ENCODE measurements at regions not wholly inside any gene's neighbourhood (a gene's known extent, or its start where the extent isn't known, plus 50 kb on each side); places are given as distances from the start of the nearest gene placed in this dataset.

DNA sequence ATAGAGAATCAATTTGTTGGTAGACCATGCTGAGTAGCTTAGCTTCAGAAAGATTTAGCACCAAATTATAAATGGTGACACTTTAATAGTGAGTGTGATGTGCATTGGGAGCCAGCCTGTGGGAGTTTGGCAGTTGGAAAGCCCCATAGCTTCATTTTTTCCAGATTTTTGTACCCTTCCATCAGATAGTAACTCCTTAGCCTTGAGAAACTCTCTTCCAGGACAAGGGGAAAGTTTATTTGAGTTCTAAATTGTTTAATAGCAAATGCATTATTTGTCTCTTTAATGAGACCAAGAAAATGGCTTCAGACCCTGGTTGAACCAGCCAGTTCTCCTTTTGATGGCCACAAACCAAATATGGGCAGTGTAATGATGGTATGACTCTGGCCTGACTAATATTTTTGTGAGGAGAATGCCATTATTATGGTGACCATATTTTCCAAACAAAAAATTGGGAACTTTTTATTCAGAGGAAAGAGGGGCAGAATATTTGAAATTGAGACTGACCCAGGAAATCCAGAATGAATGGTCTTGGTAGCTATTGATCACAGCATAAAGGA is 49.8 kb downstream of the PLCE1 start:
- Histone ChIP-seq H3K4me1 (no peaks in the 10 kb centered on the region), H3K4me3 (ENCODE audit: low read depth, low read length) (no peak overlapping the region), H3K36me3 (no peaks in the 10 kb centered on the region), H3K27me3 (no peaks in the 10 kb centered on the region), H3K9me3 (no peaks in the 10 kb centered on the region)
- DNase-seq: no peak
- TF ChIP-seq, protein P1, sequence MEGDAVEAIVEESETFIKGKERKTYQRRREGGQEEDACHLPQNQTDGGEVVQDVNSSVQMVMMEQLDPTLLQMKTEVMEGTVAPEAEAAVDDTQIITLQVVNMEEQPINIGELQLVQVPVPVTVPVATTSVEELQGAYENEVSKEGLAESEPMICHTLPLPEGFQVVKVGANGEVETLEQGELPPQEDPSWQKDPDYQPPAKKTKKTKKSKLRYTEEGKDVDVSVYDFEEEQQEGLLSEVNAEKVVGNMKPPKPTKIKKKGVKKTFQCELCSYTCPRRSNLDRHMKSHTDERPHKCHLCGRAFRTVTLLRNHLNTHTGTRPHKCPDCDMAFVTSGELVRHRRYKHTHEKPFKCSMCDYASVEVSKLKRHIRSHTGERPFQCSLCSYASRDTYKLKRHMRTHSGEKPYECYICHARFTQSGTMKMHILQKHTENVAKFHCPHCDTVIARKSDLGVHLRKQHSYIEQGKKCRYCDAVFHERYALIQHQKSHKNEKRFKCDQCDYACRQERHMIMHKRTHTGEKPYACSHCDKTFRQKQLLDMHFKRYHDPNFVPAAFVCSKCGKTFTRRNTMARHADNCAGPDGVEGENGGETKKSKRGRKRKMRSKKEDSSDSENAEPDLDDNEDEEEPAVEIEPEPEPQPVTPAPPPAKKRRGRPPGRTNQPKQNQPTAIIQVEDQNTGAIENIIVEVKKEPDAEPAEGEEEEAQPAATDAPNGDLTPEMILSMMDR (IDR thresholded peaks at IDR 0.05; ENCODE audit: low read depth, low read length): no peak

DNA sequence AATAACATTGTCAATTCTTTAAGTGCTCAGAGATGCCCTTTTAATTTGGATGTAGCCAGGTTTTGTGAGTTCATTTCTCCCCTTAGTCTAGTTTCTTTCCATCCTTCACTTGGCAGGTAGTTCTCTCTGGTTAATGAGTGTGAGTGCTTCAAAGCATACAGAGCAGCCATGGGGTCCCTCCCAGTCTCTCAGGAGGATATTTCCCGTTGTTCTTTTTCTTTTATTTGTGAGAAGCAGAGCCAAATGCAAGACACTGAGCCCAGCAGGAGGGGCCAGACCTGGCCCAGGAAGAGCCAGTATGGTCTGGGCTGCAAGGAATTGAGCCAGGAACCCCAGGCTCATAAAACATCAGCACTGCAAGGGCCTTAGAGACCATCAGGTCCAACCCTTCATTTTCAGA is 52.4 kb downstream of the PLCE1 start:
- TF ChIP-seq, protein P1 (IDR thresholded peaks at IDR 0.05; ENCODE audit: low read depth, low read length): no peak
- Histone ChIP-seq H3K9me3 (no peaks in the 10 kb centered on the region), H3K27me3 (no peaks in the 10 kb centered on the region), H3K4me3 (ENCODE audit: low read depth, low read length) (no peak overlapping the region), H3K4me1 (no peaks in the 10 kb centered on the region), H3K36me3 (no peaks in the 10 kb centered on the region)
- no peak for DNase-seq

DNA sequence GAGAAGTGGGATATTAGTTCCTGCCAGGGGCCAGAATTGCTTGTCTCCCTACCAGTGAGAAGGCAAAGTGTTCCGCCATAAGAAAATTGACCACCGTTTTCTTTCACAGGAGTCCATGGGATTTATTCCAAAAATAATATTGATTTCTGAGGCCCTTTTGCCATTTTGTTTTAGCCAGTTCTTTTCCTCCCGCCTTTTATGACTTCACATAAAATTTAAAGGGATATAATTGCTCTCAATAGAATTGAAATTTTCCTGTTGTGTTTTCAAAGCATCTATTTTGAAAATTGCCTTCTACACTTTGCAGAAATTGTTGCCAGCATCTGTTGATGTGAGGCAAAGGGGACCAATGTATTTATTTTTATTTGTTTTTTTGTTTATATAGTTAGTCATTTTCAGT is 53.6 kb downstream of the PLCE1 start:
- Histone ChIP-seq H3K4me1 (no peaks in the 10 kb centered on the region), H3K4me3 (ENCODE audit: low read depth, low read length) (no peak overlapping the region), H3K36me3 (no peaks in the 10 kb centered on the region), H3K27me3 (no peaks in the 10 kb centered on the region), H3K9me3 (no peaks in the 10 kb centered on the region)
- TF ChIP-seq, protein P1 (IDR thresholded peaks at IDR 0.05; ENCODE audit: low read depth, low read length): no peak
- no peak for DNase-seq

DNA sequence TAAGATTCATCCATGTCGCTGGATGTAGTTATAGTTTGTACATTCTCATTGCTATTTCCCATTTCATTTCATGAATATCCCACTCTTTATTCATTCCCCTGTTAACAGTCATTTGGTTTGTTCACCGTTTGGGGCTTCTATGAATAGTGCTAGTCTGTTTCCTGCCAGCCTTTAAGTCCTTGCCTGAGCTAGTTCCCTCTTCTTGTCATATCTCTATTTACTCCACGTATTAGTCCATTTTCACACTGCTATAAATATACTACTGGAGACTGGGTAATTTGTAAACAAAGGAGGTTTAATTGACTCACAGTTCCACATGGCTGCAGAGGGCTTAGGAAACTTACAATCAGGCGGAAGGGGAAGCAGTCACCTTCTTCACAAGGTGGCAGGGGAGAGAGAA is 56.2 kb downstream of the PLCE1 start:
- no peak for DNase-seq
- Histone ChIP-seq H3K36me3 (no peaks in the 10 kb centered on the region), H3K9me3 (no peaks in the 10 kb centered on the region), H3K4me1 (no peaks in the 10 kb centered on the region), H3K4me3 (ENCODE audit: low read depth, low read length) (no peak overlapping the region), H3K27me3 (no peaks in the 10 kb centered on the region)
- TF ChIP-seq, protein P1 (IDR thresholded peaks at IDR 0.05; ENCODE audit: low read depth, low read length): no peak

DNA sequence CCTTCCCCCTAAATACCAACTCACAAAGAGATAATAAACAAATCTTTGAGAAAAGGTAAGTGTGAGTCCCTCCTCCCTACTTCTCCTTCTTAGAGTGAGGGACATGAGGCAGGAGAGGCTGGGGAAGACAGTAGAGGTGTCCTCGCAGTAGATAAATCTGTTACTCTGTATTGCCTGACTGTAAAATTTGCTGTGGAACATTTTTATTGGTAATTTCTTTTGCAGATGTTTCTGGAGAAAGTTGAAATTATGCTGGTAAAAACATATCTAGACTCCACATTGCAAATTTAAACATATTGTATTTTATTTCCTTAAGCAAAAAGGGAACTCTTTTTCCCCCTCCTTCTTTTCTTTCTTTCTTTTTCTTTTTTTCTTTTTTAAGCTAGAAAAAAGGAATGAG is 58.5 kb downstream of the PLCE1 start:
- no peak for DNase-seq
- no peaks in the 10 kb centered on the region for H3K36me3 ChIP-seq
- no peaks in the 10 kb centered on the region for H3K27me3 ChIP-seq
- H3K4me1 ChIP-seq: no peaks in the 10 kb centered on the region
- H3K9me3 ChIP-seq: no peaks in the 10 kb centered on the region
- TF ChIP-seq, protein P1 (IDR thresholded peaks at IDR 0.05; ENCODE audit: low read depth, low read length): no peak
- no peak overlapping the region for H3K4me3 ChIP-seq (ENCODE audit: low read depth, low read length)

DNA sequence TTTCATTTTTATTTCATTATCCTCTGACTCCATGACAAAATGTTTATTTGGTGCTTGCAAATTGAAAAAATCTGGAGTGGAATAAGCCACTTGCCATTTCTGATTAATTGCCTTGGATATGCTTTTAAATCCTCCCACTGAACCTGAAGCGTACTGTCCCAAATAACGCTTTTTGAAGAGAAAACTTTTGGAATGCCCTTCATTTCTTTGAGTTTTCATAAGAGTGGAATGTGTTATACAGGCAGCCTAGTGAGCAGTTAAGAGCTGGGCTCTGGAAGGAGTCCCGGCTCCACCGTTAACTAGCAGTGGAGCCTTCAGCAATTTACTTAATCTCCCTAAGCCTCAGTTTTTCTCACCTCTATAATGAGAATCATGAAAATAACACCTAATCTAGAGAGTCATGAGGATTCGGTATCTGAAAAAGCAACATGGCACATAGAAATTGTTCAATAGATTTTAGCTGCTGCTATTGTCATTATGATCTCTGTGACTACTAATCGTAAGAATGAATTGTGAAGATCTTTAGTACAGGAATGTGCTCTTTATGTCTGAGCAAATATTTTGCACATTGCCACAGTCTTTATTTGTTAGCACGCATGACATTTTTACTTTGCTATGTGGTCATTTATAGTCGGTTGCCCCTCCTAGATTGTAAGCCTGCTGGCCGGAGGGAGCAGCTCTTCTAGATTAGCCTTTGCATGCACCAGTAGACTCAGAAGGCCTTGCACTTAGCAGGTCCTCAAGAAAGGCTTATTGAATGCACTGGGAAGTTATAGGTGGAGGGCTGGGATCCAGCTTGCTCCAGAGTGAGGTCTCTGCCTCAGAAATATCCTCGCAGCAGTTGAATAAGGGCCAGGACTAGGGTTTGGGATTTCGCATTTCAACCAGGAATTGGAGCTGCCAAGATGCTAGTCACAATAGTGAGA is 59.4 kb downstream of the PLCE1 start:
- no peak overlapping the region for H3K4me3 ChIP-seq (ENCODE audit: low read depth, low read length)

More for the DNA sequence above, 59.4 kb downstream of the PLCE1 start:
- H3K4me1 ChIP-seq: no peaks in the 10 kb centered on the region
- H3K36me3 ChIP-seq: no peaks in the 10 kb centered on the region
- no peaks in the 10 kb centered on the region for H3K27me3 ChIP-seq
- TF ChIP-seq, protein P1 (IDR thresholded peaks at IDR 0.05; ENCODE audit: low read depth, low read length): no peak
- no peaks in the 10 kb centered on the region for H3K9me3 ChIP-seq
- no peak for DNase-seq
